ENCODE measurements at regions not wholly inside any gene's neighbourhood (a gene's known extent, or its start where the extent isn't known, plus 50 kb on each side); places are given as distances from the start of the nearest gene placed in this dataset.
"Not testable (repeated sequence)": the region's sequence is repeated elsewhere in the genome, so short reads cannot be mapped to it uniquely, and the experiment has no call there.

- intact Hi-C loops (cut with micrococcal nuclease): no loop called here
These were observed 204.5 kb downstream of the SREK1 start for GRCh38 chr5:66348387-66349125.

- intact Hi-C loops (cut with micrococcal nuclease): no loop called here
These were observed 207.7 kb downstream of the SREK1 start for GRCh38 chr5:66351813-66352212.

DNA sequence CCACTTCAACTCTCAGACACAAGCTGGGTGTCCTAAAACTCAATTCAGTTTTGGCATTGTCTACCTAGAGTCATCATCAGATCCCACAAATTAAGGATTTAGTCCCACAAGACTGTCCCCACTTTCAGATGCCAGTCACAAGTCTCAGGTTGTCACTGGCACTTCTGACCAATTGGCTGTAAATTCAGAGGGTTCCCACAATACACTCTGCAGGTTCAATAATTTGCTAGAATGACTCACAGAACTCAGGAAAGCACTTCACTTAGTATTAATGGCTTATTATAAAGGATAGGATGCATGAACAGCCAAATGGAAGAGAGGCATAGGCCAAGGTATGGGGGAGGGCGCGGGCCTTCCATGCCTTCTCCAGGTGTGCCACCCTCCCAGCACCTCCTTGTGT lies 209.1 kb downstream of the SREK1 start:
- intact Hi-C loops (cut with micrococcal nuclease): no loop called here

- intact Hi-C loops (cut with micrococcal nuclease): no loop called here
These were observed 210.3 kb downstream of the SREK1 start for GRCh38 chr5:66354422-66354821.

- intact Hi-C loops (cut with micrococcal nuclease): no loop called here
These were observed 212.0 kb downstream of the SREK1 start for GRCh38 chr5:66356011-66356565.

GRCh38 chr5:66358741-66359140 lies 214.6 kb downstream of the SREK1 start:
- intact Hi-C loops (cut with micrococcal nuclease): no loop called here

DNA sequence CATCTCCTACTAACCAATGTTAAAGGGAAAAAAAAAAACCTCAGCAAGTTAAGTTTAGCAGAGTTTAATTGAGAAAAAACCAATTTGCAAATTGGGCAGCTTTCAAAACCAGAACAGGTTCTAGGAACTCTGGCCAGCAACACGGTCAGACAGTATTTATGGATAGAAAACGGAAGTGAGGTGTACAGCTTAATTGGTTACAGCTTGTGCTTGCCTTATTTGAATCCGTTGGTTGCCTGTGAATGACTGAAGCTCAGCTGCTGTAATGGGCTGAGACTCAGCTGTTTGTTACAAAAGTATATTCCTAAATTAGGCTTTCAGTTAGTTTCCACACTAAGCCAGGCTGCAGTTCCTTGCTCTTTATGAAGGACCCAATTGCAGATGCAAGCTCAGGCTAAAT lies 217.0 kb downstream of the SREK1 start:
- intact Hi-C loops (cut with micrococcal nuclease): no loop called here

GRCh38 chr5:66362046-66362445 lies 217.9 kb downstream of the SREK1 start:
- intact Hi-C loops (cut with micrococcal nuclease): no loop called here

GRCh38 chr5:66362687-66363086 lies 218.6 kb downstream of the SREK1 start:
- intact Hi-C loops (cut with micrococcal nuclease): no loop called here

DNA sequence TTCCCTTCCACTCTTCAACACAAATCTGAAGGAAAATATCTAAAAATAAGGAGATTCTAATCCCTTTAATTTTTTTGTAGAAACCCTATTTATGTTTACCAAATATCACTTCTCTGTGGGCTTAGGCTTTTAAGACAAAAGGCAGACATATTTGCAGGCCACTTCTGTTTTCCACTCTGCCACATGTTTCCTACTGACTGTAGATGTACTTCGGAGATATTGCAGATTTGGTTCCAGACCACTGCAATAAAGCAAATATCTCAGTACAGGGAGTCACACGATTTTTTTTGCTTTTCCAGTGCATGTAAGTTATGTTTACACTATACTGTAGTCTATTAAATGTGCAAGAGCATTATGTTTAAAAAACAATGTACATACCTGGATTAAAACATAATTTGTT lies 219.0 kb downstream of the SREK1 start:
- intact Hi-C loops (cut with micrococcal nuclease): no loop called here

DNA sequence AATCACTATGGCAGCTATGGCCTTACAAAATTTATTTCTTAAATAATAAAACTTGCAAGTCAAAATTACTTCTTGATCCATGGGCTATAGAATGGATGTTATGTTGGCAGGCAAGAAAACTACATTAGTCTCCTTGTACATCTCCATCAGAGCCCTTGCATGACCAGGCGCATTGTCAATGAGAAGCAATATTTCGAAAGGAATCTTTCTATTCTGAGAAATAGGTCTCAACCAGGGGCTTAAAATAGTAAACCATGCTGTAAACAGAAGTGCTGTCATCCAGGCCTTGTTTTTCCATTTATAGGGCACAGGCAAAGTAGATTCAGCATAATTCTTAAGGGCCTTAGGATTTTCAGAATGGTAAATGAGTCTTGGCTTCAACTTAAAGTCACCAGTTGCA lies 220.1 kb downstream of the SREK1 start:
- intact Hi-C loops (cut with micrococcal nuclease): no loop called here

GRCh38 chr5:66365981-66366380 lies 221.9 kb downstream of the SREK1 start:
- intact Hi-C loops (cut with micrococcal nuclease): no loop called here

DNA sequence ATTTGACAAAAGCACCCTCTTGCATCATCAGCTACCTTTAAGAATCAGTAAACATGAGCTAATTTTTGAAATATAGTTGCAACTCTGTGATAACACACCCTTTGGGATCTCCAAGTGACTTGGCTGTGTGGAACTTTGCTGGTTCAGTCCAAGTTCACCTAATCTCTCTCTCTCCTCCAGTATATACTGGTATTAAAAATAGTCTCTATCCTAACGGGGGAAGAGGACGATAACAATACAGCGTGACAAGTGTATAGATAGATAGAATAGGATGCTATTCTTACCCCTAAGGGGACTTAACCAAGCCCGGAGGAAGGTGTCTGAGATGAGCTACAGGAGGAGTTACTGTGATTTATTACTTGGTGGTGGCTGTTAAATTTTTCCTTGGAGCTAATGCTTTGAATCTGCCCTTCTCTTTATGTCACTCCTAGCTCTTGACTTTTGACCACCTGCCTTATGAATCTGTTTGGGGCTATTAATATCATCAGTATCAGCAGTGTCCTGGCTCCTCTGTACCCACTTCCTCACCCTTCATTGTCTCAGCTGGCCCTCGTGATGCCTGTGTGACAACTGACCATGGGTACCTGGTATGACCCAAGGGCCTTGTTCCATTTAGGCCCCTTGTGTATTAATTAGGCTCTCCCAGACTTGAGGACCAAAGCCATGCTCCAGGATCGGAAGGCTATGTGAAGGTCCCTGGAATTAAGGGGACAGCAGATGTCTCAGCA lies 223.9 kb downstream of the SREK1 start:
- intact Hi-C loops (cut with micrococcal nuclease): no loop called here

DNA sequence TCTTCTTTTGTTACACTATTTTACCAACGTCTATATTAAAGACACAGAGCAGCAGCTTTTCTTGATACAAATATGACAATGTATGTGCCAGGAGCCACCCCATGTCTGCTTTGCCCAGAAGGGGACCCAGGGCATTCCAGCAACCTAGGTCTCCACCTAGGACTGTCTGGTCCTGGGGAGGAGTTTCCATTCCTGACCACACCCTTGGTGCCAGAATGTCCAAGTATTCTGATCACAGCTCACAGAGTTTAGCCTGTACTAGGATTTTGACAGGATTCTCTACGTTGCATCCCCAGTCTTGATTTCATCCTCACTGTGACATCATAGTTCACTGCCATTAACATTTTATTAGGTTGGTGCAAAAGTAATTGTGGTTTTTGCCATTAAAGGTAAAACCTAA lies 224.7 kb downstream of the SREK1 start:
- intact Hi-C loops (cut with micrococcal nuclease): no loop called here

- intact Hi-C loops (cut with micrococcal nuclease): no loop called here
These were observed 218.4 kb upstream of the MAST4 start for GRCh38 chr5:66377747-66378146.

DNA sequence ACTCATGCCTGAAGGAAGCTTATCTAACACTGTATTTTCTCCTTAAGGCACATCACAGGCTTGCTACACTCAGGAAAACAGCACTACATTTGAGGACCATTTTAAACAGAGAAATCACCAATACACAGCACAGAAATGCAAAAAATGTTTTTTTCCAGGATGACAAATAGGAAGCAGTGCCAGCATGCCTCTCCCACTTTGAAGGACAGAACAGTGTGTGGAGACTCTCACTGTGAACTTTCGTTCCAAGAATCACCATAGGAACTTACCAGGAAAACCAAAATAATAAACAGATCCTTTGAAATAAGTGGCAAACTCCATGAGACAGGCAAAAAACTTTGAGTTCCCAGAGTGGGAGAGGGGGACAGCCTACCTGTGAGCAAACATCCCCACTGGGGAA lies 217.8 kb upstream of the MAST4 start:
- intact Hi-C loops (cut with micrococcal nuclease): no loop called here

DNA sequence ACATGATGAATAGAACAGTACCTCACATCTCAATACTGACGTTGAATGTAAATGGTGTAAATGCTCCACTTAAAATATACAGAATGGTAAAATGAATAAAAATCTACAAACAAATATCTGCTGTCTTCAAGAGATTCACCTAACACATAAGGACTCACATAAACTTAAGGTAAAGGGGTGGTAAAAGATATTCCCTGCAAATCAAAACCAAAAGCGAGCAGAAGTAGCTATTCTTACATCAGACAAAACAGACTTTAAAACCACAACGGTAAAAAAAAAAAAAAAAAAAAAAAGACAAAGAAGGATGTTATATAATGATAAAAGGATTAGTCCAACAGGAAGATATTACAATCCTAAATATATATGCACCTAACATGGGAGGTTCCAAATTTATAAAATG lies 214.0 kb upstream of the MAST4 start:
- intact Hi-C loops (cut with micrococcal nuclease): no loop called here

DNA sequence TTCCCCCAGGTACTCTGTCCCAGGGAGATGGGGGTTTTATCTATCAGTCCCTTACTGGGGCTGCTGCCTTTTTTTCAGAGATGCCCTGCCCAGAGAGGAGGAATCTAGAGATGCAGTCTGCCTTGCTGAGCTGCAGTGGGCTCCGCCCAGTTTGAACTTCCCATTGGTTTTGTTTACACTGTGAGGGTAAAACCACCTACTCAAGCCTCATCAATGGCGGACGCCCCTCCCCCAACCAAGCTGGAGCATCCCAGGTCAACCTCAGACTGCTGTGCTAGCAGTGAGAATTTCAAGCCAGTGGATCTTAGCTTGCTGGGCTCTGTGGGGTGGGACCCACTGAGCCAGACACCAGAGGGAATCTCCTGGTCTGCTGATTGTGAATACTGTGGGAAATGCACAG lies 191.0 kb upstream of the MAST4 start:
- intact Hi-C loops (cut with micrococcal nuclease): not testable (repeated sequence)

DNA sequence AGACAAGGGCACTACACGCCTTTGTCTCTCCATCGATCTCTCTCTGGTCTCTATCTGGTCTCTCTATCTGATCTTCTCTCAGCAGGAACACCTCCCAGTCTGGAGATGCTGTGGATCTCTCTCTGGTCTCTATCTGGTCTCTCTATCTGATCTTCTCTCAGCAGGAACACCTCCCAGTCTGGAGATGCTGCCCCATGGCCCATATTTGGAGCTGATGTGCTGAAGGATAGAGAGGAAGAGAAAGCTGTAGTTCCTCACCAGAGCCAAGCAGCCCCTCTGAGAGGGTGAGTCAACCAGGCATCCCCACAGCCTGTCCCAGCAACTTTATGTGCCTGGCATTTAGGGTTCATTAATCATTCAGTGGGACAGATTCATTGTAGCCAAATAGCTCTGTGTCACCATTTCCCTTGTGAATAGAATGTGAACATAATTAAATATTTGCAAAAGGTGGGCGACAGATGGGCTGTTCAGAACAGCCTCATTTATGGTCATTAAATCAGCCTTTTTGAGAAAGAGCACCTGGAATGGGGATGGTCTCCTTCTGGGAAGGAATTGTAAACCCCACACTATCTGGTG lies 189.3 kb upstream of the MAST4 start:
- intact Hi-C loops (cut with micrococcal nuclease): no loop called here

- intact Hi-C loops (cut with micrococcal nuclease): no loop called here
These were observed 188.4 kb upstream of the MAST4 start for GRCh38 chr5:66407765-66408164.

DNA sequence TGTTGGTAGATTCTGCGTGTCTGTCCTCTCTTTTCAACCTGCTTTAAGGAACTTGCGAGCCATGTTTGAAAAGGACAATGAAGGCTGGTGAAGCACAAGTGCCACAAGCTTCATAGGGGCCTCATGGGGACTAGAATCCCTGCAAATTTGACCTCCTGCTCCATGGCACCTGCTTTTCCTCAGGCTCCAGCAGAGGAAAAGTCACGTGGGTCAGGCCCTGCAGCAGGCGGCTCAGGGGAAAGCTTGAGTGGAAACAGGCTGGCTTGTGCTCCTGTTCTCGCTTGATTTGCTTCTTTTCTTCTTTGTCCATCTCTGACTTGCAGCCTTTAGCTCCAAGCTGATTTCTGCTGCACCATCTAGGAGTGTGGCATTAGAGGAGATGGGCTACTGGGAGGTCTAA lies 187.6 kb upstream of the MAST4 start:
- intact Hi-C loops (cut with micrococcal nuclease): no loop called here

DNA sequence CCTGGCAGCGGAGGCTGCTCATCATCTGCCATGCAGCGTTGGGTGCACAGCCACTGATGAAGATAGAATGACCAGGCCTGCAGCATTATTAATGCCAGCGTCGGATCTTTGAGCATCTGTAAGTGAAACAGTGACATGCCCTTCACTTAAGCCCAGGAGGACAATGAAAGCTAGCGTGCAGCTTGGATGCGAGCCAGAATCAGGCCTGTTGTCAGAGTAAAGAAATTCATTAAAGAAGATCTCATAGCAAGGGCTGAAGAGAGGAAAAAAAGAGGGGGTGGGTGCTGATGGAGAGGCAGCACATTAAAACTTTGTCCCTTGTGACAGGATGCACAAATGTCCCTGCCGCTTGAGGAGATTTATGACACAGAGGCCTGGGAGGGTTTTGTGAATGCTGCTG lies 186.1 kb upstream of the MAST4 start:
- intact Hi-C loops (cut with micrococcal nuclease): no loop called here
